Loucy (cell line): ENCODE measurements at regions not wholly inside any gene's neighbourhood (a gene's known extent, or its start where the extent isn't known, plus 50 kb on each side); places are given as distances from the start of the nearest gene placed in this dataset.

ENCODE experiments used
- EZH2phosphoT487 ChIP-seq: fragments of 200-600 bp; IDR thresholded peaks from 2 replicates; pipeline ENCODE4 v1.6.1; 2018; ENCODE audit warnings: antibody characterized with exemption, mild to moderate bottlenecking, moderate library complexity, borderline replicate concordance
- TF ChIP-seq, protein P1 (sequence below): fragments of 200-600 bp; sonication (generic); conservative IDR thresholded peaks from 2 replicates; pipeline ENCODE4 v1.5.1; 2014; ENCODE audit warnings: mild to moderate bottlenecking, antibody characterized with exemption, low read length

DNA sequence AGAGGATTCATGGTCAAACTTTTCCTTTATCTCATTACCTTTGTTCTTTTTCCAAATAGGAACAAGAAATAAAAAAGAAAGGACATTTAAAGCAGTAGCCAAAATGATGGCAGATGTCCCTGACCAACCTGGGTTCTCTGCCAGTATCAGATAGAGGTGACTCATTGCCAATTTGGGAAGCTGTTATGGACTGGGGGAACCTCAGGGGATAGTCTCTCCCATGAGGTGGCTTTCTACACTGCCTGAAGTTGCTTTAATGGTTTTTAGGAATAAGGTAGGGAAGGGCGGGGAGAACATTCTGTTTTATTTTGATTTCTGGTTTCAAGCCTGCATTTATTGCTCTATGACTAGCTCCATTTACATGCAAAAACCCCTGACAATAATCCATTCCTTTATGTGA lies 457.9 kb upstream of the TPK1 start:
- TF ChIP-seq, protein P1, sequence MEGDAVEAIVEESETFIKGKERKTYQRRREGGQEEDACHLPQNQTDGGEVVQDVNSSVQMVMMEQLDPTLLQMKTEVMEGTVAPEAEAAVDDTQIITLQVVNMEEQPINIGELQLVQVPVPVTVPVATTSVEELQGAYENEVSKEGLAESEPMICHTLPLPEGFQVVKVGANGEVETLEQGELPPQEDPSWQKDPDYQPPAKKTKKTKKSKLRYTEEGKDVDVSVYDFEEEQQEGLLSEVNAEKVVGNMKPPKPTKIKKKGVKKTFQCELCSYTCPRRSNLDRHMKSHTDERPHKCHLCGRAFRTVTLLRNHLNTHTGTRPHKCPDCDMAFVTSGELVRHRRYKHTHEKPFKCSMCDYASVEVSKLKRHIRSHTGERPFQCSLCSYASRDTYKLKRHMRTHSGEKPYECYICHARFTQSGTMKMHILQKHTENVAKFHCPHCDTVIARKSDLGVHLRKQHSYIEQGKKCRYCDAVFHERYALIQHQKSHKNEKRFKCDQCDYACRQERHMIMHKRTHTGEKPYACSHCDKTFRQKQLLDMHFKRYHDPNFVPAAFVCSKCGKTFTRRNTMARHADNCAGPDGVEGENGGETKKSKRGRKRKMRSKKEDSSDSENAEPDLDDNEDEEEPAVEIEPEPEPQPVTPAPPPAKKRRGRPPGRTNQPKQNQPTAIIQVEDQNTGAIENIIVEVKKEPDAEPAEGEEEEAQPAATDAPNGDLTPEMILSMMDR, result no peak
- TF ChIP-seq EZH2phosphoT487, result no peak
